ENCODE measurements at regions not wholly inside any gene's neighbourhood (a gene's known extent, or its start where the extent isn't known, plus 50 kb on each side); places are given as distances from the start of the nearest gene placed in this dataset.

GRCh38 chr19:33941133-33941532 is 144.5 kb downstream of the KCTD15 start:
- ATAC-seq (ENCODE audit: low read depth) (no peak), DNase-seq (ENCODE audit: low spot score) (no peak)
- Histone ChIP-seq H3K4me1 (ENCODE audit: insufficient read depth, poor library complexity, severe bottlenecking) (no peaks in the 10 kb centered on the region), H3K4me3 (ENCODE audit: severe bottlenecking) (no peak overlapping the region), H3K27ac (ENCODE audit: poor library complexity, severe bottlenecking) (no peak overlapping the region), H3K36me3 (ENCODE audit: low read depth) (no peaks in the 10 kb centered on the region), H3K9me3 (ENCODE audit: severe bottlenecking) (no peaks in the 10 kb centered on the region), H3K27me3 (ENCODE audit: insufficient read depth, poor library complexity, severe bottlenecking) (no peaks in the 10 kb centered on the region)
- TF ChIP-seq CTCF (IDR thresholded peaks at IDR 0.05; ENCODE audit: poor library complexity, severe bottlenecking): no peak

- TF ChIP-seq CTCF (IDR thresholded peaks at IDR 0.05; ENCODE audit: poor library complexity, severe bottlenecking): no peak
- Histone ChIP-seq H3K4me3 (ENCODE audit: severe bottlenecking) (no peak overlapping the region), H3K9me3 (ENCODE audit: severe bottlenecking) (no peaks in the 10 kb centered on the region), H3K4me1 (ENCODE audit: insufficient read depth, poor library complexity, severe bottlenecking) (no peaks in the 10 kb centered on the region), H3K27ac (ENCODE audit: poor library complexity, severe bottlenecking) (no peak overlapping the region), H3K36me3 (ENCODE audit: low read depth) (no peaks in the 10 kb centered on the region), H3K27me3 (ENCODE audit: insufficient read depth, poor library complexity, severe bottlenecking) (no peaks in the 10 kb centered on the region)
- DNase-seq (ENCODE audit: low spot score): no peak
- ATAC-seq (ENCODE audit: low read depth): no peak
Measured at GRCh38 chr19:33946535-33947264, 150.0 kb downstream of the KCTD15 start.

GRCh38 chr19:33947265-33947964 is 150.7 kb downstream of the KCTD15 start:
- no peak for ATAC-seq (ENCODE audit: low read depth)
- no peak for TF ChIP-seq CTCF (IDR thresholded peaks at IDR 0.05; ENCODE audit: poor library complexity, severe bottlenecking)
- Histone ChIP-seq H3K27me3 (ENCODE audit: insufficient read depth, poor library complexity, severe bottlenecking) (no peaks in the 10 kb centered on the region), H3K9me3 (ENCODE audit: severe bottlenecking) (no peaks in the 10 kb centered on the region), H3K4me1 (ENCODE audit: insufficient read depth, poor library complexity, severe bottlenecking) (no peaks in the 10 kb centered on the region), H3K4me3 (ENCODE audit: severe bottlenecking) (no peak overlapping the region), H3K36me3 (ENCODE audit: low read depth) (no peaks in the 10 kb centered on the region), H3K27ac (ENCODE audit: poor library complexity, severe bottlenecking) (no peak overlapping the region)
- DNase-seq (ENCODE audit: low spot score): no peak

- ATAC-seq (ENCODE audit: low read depth): no peak
- Histone ChIP-seq H3K27ac (ENCODE audit: poor library complexity, severe bottlenecking) (no peak overlapping the region), H3K36me3 (ENCODE audit: low read depth) (no peaks in the 10 kb centered on the region), H3K27me3 (ENCODE audit: insufficient read depth, poor library complexity, severe bottlenecking) (no peaks in the 10 kb centered on the region), H3K4me1 (ENCODE audit: insufficient read depth, poor library complexity, severe bottlenecking) (no peaks in the 10 kb centered on the region), H3K4me3 (ENCODE audit: severe bottlenecking) (no peak overlapping the region), H3K9me3 (ENCODE audit: severe bottlenecking) (no peaks in the 10 kb centered on the region)
- DNase-seq (ENCODE audit: low spot score): no peak
- no peak for TF ChIP-seq CTCF (IDR thresholded peaks at IDR 0.05; ENCODE audit: poor library complexity, severe bottlenecking)
Measured at GRCh38 chr19:33948651-33949335, 152.1 kb downstream of the KCTD15 start.
